HG03103 (cell line): ENCODE measurements at regions not wholly inside any gene's neighbourhood (a gene's known extent, or its start where the extent isn't known, plus 50 kb on each side); places are given as distances from the start of the nearest gene placed in this dataset.

Experiments used
- ATAC-seq: cut with Tn5 transposase; IDR thresholded peaks from one replicate; pipeline ENCODE4 v1.9.1; 2021; ENCODE audit warnings: low read depth; ENCODE audit not compliant: unreplicated experiment

GRCh38 chr1:55428231-55428630 is 213.1 kb upstream of the USP24 start:
- ATAC-seq = no peak

- ATAC-seq = no peak
These were observed 212.4 kb upstream of the USP24 start for GRCh38 chr1:55427606-55428005.

GRCh38 chr1:55426619-55427018 is 211.5 kb upstream of the USP24 start:
- ATAC-seq = no peak

- no peak for ATAC-seq
These were observed 211.0 kb upstream of the USP24 start for GRCh38 chr1:55426156-55426555.

GRCh38 chr1:55425310-55425930 is 210.3 kb upstream of the USP24 start:
- no peak for ATAC-seq

GRCh38 chr1:55423376-55423775 is 208.2 kb upstream of the USP24 start:
- ATAC-seq = no peak

- ATAC-seq = no peak
These were observed 206.0 kb upstream of the USP24 start for GRCh38 chr1:55420929-55421716.

GRCh38 chr1:55420026-55420425 is 204.9 kb upstream of the USP24 start:
- no peak for ATAC-seq

GRCh38 chr1:55418208-55419000 is 203.2 kb upstream of the USP24 start:
- no peak for ATAC-seq

GRCh38 chr1:55416164-55416842 is 201.1 kb upstream of the USP24 start:
- ATAC-seq = no peak

- no peak for ATAC-seq
These were observed 198.1 kb upstream of the USP24 start for GRCh38 chr1:55413286-55413685.

- no peak for ATAC-seq
These were observed 196.9 kb upstream of the USP24 start for GRCh38 chr1:55412060-55412459.

GRCh38 chr1:55402671-55403464 is 187.7 kb upstream of the USP24 start:
- no peak for ATAC-seq

GRCh38 chr1:55402142-55402541 is 187.0 kb upstream of the USP24 start:
- ATAC-seq = no peak

- no peak for ATAC-seq
These were observed 185.3 kb upstream of the USP24 start for GRCh38 chr1:55400508-55400907.

GRCh38 chr1:55399346-55399745 is 184.2 kb upstream of the USP24 start:
- ATAC-seq = no peak

GRCh38 chr1:55396381-55396891 is 181.3 kb upstream of the USP24 start:
- no peak for ATAC-seq

- no peak for ATAC-seq
These were observed 173.8 kb upstream of the USP24 start for GRCh38 chr1:55388960-55389359.

GRCh38 chr1:55387145-55387544 is 172.0 kb upstream of the USP24 start:
- no peak for ATAC-seq

GRCh38 chr1:55386456-55386855 is 171.3 kb upstream of the USP24 start:
- no peak for ATAC-seq
